ENCODE measurements at regions not wholly inside any gene's neighbourhood (a gene's known extent, or its start where the extent isn't known, plus 50 kb on each side); places are given as distances from the start of the nearest gene placed in this dataset.

DNA sequence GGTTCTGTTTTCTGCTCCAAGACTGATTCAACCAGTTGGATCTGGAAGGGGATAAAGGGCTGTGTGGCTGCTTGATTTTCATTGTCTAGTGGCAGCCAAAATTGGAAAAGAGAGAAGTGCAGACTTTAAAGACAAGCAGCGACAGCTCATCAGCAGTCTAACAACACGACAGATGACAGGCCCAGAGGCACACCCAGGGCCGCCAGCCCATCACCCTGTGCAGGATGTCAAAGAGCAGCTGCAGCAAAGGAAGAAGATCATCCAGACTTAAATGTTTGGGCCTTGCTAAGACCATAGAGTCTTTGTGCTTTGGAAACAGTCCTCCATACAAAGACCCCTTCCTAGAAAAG lies 421.0 kb upstream of the KLF12 start:
- TF ChIP-seq SIN3A (IDR thresholded peaks at IDR 0.05; ENCODE audit: low read depth, low read length), result no peak
- no peak for TF ChIP-seq E2F4 (IDR thresholded peaks at IDR 0.05; ENCODE audit: low read depth, low read length)
- no peak for TF ChIP-seq TCF12 (IDR thresholded peaks at IDR 0.05; ENCODE audit: low read depth, low read length)
- no peak for TF ChIP-seq YY1 (IDR thresholded peaks at IDR 0.05; ENCODE audit: low read depth, low read length)
- no peak for TF ChIP-seq PRDM15 (CRISPR knock-in tag; IDR thresholded peaks at IDR 0.05)
- TF ChIP-seq, protein P1, sequence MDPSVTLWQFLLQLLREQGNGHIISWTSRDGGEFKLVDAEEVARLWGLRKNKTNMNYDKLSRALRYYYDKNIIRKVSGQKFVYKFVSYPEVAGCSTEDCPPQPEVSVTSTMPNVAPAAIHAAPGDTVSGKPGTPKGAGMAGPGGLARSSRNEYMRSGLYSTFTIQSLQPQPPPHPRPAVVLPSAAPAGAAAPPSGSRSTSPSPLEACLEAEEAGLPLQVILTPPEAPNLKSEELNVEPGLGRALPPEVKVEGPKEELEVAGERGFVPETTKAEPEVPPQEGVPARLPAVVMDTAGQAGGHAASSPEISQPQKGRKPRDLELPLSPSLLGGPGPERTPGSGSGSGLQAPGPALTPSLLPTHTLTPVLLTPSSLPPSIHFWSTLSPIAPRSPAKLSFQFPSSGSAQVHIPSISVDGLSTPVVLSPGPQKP (IDR thresholded peaks at IDR 0.05; ENCODE audit: low read depth, low read length), result no peak
